ENCODE measurements at regions not wholly inside any gene's neighbourhood (a gene's known extent, or its start where the extent isn't known, plus 50 kb on each side); places are given as distances from the start of the nearest gene placed in this dataset.

DNA sequence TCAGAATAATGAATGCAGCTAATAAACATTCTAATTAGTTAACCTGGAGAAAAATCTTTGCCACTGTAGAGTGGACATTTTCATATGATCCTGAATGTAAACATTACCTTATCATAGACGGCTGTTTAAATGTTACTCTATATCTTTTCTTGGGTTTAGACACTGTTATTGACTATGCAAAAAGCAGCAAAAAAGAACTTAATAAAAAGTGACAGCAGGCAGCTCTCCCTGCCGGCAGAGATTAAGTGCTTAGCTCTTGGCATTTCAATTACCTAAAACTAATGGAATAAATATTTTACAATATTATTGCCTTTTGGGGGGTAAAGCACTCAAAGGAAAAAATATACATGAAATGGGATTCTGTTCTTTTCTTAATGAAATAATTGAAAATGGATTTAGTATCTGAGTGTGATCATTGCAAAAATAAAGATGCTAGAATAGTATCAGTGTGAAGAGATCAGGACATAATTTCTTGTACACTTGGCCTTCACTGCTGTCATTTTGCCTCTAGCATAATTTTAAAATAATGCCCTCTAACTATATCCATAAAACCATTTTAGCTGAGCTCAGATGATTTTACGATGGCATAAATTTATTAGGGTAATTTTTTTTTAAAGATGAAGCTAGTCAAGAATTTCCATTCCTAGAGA is 203.4 kb upstream of the DPP10 start:
- intact Hi-C loops (cut with DNase I; ENCODE audit: low total_unique reads): no loop called here
- H3K9me3 ChIP-seq: peaks cover 4 to 14% of the 10 kb centered on the region in 2 donors
- no peak overlapping the region for H3K27ac ChIP-seq
- DNase-seq (ENCODE audit: low spot score in 2 of 2): no peak
- no peaks in the 10 kb centered on the region for H3K36me3 ChIP-seq
- no peaks in the 10 kb centered on the region for H3K27me3 ChIP-seq
- TF ChIP-seq, protein P1, sequence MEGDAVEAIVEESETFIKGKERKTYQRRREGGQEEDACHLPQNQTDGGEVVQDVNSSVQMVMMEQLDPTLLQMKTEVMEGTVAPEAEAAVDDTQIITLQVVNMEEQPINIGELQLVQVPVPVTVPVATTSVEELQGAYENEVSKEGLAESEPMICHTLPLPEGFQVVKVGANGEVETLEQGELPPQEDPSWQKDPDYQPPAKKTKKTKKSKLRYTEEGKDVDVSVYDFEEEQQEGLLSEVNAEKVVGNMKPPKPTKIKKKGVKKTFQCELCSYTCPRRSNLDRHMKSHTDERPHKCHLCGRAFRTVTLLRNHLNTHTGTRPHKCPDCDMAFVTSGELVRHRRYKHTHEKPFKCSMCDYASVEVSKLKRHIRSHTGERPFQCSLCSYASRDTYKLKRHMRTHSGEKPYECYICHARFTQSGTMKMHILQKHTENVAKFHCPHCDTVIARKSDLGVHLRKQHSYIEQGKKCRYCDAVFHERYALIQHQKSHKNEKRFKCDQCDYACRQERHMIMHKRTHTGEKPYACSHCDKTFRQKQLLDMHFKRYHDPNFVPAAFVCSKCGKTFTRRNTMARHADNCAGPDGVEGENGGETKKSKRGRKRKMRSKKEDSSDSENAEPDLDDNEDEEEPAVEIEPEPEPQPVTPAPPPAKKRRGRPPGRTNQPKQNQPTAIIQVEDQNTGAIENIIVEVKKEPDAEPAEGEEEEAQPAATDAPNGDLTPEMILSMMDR (IDR thresholded peaks at IDR 0.05): no peak
- TF ChIP-seq POLR2A (IDR thresholded peaks at IDR 0.05) (no peak), POLR2AphosphoS5 (IDR thresholded peaks at IDR 0.05) (no peak)
- H3K4me3 ChIP-seq: no peak overlapping the region
- no peaks in the 10 kb centered on the region for H3K4me1 ChIP-seq

DNA sequence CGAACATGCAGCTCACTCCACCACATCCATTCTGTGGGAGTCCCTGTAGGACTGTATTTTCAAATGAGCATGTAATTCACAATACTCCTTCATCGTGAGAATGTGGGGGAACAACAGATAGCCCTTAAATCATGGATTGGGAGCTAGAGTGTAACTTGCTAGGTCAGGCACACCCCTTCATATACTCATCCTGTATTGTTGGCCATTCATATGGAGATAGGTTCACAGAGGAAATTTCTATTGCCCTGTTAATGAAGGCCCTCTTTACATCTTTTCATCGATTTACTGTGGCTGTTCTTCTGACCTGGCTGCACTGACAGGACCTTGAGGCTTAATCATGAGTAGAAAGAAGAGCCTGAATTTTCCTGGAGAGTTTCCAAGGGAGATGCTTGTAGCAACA is 193.8 kb upstream of the DPP10 start:
- no peaks in the 10 kb centered on the region for H3K4me1 ChIP-seq
- no peaks in the 10 kb centered on the region for H3K9me3 ChIP-seq
- TF ChIP-seq, protein P1 (IDR thresholded peaks at IDR 0.05): no peak
- TF ChIP-seq POLR2A (IDR thresholded peaks at IDR 0.05): no peak
- TF ChIP-seq POLR2AphosphoS5 (IDR thresholded peaks at IDR 0.05): no peak
- no peak for DNase-seq (ENCODE audit: low spot score in 2 of 2)
- H3K27me3 ChIP-seq: no peaks in the 10 kb centered on the region
- H3K4me3 ChIP-seq: no peak overlapping the region
- intact Hi-C loops (cut with DNase I; ENCODE audit: low total_unique reads): no loop called here
- no peaks in the 10 kb centered on the region for H3K36me3 ChIP-seq
- H3K27ac ChIP-seq: no peak overlapping the region

DNA sequence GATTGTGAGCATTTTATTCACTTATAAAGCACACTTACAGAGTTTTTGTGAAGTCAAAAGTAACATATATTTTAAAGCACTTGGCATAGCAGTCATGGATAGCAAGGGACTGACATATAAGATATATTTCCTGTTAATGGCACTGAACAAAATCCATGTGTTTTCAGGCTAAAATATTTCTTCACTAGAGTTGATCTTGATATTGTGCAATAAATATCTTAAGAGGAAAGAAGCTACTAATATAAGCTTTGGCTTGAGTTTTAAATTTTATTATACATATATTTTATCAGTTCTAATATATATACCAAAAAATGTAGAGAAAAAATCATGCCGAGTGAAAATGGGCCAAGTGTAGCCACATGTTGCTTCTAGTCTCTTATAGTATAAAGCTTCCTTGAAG is 189.7 kb upstream of the DPP10 start:
- Histone ChIP-seq H3K4me3 (no peak overlapping the region), H3K27ac (no peak overlapping the region), H3K36me3 (no peaks in the 10 kb centered on the region), H3K9me3 (no peaks in the 10 kb centered on the region), H3K4me1 (no peaks in the 10 kb centered on the region), H3K27me3 (no peaks in the 10 kb centered on the region)
- intact Hi-C loops (cut with DNase I; ENCODE audit: low total_unique reads): no loop called here
- TF ChIP-seq, protein P1 (IDR thresholded peaks at IDR 0.05): no peak
- TF ChIP-seq POLR2A (IDR thresholded peaks at IDR 0.05): no peak
- TF ChIP-seq POLR2AphosphoS5 (IDR thresholded peaks at IDR 0.05): no peak
- no peak for DNase-seq (ENCODE audit: low spot score in 2 of 2)

DNA sequence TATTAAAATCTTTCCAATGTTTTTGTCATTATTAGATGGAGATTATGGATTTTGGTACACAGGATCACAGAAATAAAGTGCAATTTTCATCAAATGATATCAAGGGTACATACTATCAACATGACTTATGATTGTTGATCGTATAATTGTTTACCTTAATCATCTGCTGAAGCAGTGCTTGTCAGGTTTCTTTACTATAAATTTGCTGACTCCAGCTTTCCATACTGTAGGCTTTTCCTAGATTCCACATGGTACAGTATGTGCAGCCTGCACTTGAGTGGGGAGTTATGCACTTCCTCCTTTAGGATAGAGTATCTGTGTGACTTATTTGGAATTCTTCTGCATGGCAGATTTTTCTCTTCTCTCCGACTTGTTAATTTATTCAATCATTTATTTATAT is 187.6 kb upstream of the DPP10 start:
- intact Hi-C loops (cut with DNase I; ENCODE audit: low total_unique reads): no loop called here
- TF ChIP-seq POLR2A (IDR thresholded peaks at IDR 0.05) (no peak), POLR2AphosphoS5 (IDR thresholded peaks at IDR 0.05) (no peak)
- TF ChIP-seq, protein P1 (IDR thresholded peaks at IDR 0.05): no peak

DNA sequence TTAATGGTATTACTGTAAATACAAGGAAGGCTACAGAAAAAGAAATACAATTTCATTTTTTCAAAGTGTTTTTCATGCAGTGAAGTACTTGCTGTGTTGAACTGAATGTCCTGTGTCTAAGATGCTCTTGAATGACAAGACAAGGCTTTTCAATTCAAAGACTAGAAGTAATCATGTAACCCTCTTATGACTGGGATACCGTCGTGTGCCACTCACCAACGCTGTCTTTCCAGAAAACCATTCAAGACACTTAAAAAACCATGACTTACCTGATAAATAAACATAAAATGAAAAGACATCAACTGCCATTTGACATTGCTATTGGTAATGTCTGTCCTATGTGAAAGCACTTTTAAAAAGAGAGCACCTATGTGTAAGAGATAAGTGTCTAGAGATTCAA is 183.1 kb upstream of the DPP10 start:
- Histone ChIP-seq H3K4me3 (no peak overlapping the region), H3K9me3 (no peaks in the 10 kb centered on the region), H3K27ac (no peak overlapping the region), H3K36me3 (no peaks in the 10 kb centered on the region), H3K4me1 (no peaks in the 10 kb centered on the region), H3K27me3 (no peaks in the 10 kb centered on the region)
- TF ChIP-seq, protein P1 (IDR thresholded peaks at IDR 0.05): no peak
- no peak for TF ChIP-seq POLR2AphosphoS5 (IDR thresholded peaks at IDR 0.05)
- TF ChIP-seq POLR2A (IDR thresholded peaks at IDR 0.05): no peak
- no peak for DNase-seq (ENCODE audit: low spot score in 2 of 2)
- intact Hi-C loops (cut with DNase I; ENCODE audit: low total_unique reads): no loop called here

More for the DNA sequence above, 187.6 kb upstream of the DPP10 start:
- H3K27ac ChIP-seq: no peak overlapping the region
- H3K4me3 ChIP-seq: no peak overlapping the region
- H3K36me3 ChIP-seq: no peaks in the 10 kb centered on the region
- no peaks in the 10 kb centered on the region for H3K27me3 ChIP-seq
- H3K9me3 ChIP-seq: no peaks in the 10 kb centered on the region
- H3K4me1 ChIP-seq: no peaks in the 10 kb centered on the region
- DNase-seq (ENCODE audit: low spot score in 2 of 2): no peak
